ENCODE measurements at regions not wholly inside any gene's neighbourhood (a gene's known extent, or its start where the extent isn't known, plus 50 kb on each side); places are given as distances from the start of the nearest gene placed in this dataset.
"Not testable (repeated sequence)": the region's sequence is repeated elsewhere in the genome, so short reads cannot be mapped to it uniquely, and the experiment has no call there.

GRCh38 chr11:90705661-90706060, 482.8 kb upstream of the CHORDC1 start:
- no peak for FAIRE-seq

GRCh38 chr11:90704510-90704909, 481.7 kb upstream of the CHORDC1 start:
- FAIRE-seq, result no peak

GRCh38 chr11:90701716-90702115, 478.9 kb upstream of the CHORDC1 start:
- FAIRE-seq, result no peak

- FAIRE-seq, result no peak
These were observed 478.1 kb upstream of the CHORDC1 start for GRCh38 chr11:90700789-90701439.

GRCh38 chr11:90699791-90700400, 477.0 kb upstream of the CHORDC1 start:
- no peak for FAIRE-seq

GRCh38 chr11:90698238-90698637, 475.4 kb upstream of the CHORDC1 start:
- no peak for FAIRE-seq

- not testable (repeated sequence) for FAIRE-seq
These were observed 452.6 kb upstream of the CHORDC1 start for GRCh38 chr11:90675496-90675895.

GRCh38 chr11:90669094-90669493, 446.2 kb upstream of the CHORDC1 start:
- FAIRE-seq, result no peak

- no peak for FAIRE-seq
These were observed 445.7 kb upstream of the CHORDC1 start for GRCh38 chr11:90668502-90668901.

GRCh38 chr11:90661233-90661632, 438.4 kb upstream of the CHORDC1 start:
- FAIRE-seq, result no peak

- no peak for FAIRE-seq
These were observed 433.3 kb upstream of the CHORDC1 start for GRCh38 chr11:90656171-90656570.

GRCh38 chr11:90650153-90650552, 427.3 kb upstream of the CHORDC1 start:
- FAIRE-seq, result no peak

- FAIRE-seq, result no peak
These were observed 423.9 kb upstream of the CHORDC1 start for GRCh38 chr11:90646706-90647105.

- FAIRE-seq, result no peak
These were observed 423.4 kb upstream of the CHORDC1 start for GRCh38 chr11:90646266-90646665.

- FAIRE-seq, result no peak
These were observed 416.7 kb upstream of the CHORDC1 start for GRCh38 chr11:90639461-90639993.

GRCh38 chr11:90635886-90636285, 413.0 kb upstream of the CHORDC1 start:
- no peak for FAIRE-seq

GRCh38 chr11:90635151-90635550, 412.3 kb upstream of the CHORDC1 start:
- FAIRE-seq, result no peak

- no peak for FAIRE-seq
These were observed 407.3 kb upstream of the CHORDC1 start for GRCh38 chr11:90630176-90630575.

GRCh38 chr11:90629229-90629806, 406.5 kb upstream of the CHORDC1 start:
- FAIRE-seq, result no peak

- FAIRE-seq, result no peak
These were observed 391.5 kb upstream of the CHORDC1 start for GRCh38 chr11:90614318-90614717.

- FAIRE-seq, result not testable (repeated sequence)
These were observed 390.2 kb upstream of the CHORDC1 start for GRCh38 chr11:90613037-90613436.

GRCh38 chr11:90606721-90607120, 383.9 kb upstream of the CHORDC1 start:
- FAIRE-seq, result no peak

GRCh38 chr11:90601261-90601660, 378.4 kb upstream of the CHORDC1 start:
- FAIRE-seq, result no peak

GRCh38 chr11:90594658-90595057, 371.8 kb upstream of the CHORDC1 start:
- no peak for FAIRE-seq

Measured in TTC549 (cell line).